ENCODE measurements at regions not wholly inside any gene's neighbourhood (a gene's known extent, or its start where the extent isn't known, plus 50 kb on each side); places are given as distances from the start of the nearest gene placed in this dataset.
"Not testable (repeated sequence)": the region's sequence is repeated elsewhere in the genome, so short reads cannot be mapped to it uniquely, and the experiment has no call there.

DNA sequence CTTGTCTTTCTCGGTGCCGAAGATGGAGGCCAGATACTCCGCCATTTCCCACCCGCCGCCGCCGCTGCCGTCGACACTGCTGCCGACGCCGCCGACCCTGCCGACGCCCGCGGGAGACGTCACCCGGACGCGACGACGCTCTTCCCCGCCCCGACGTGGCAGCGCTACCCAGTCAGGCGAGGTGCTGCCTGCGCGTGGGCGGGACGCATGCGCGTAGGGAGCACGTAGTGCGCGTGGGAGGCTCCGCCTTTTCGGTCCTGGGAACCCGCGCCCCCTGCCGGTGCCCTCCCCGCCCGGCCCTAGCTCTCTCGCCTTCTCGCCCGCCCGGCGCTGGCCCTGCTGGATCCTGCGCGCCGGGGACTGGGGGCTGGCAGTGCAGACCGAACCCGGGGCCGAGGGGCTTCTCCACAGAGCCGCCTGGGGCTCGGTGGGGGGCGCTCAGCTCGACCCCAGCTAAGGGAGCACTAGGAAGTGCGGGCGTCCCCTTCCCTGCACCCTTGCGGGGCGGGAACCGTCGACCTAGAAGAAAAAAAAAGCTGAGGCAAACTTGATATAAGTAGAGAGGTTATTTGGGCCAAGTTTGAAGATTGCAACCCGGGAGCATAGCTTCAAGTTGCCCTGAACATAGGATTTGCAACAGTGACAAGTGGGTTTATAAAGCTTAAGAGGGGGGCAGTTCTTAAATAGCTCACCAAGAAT is 4022.1 kb upstream of the TPTE start:
- TF ChIP-seq EZH2 (IDR thresholded peaks at IDR 0.05; ENCODE audit: insufficient read depth, poor library complexity, severe bottlenecking); EZH2phosphoT487 (IDR thresholded peaks at IDR 0.05; ENCODE audit: insufficient read depth, low read depth): not testable (repeated sequence)
